SH-SY5Y (cell line): ENCODE measurements at regions not wholly inside any gene's neighbourhood (a gene's known extent, or its start where the extent isn't known, plus 50 kb on each side); places are given as distances from the start of the nearest gene placed in this dataset.
A peak's percentile ranks its signal among the peaks of the same experiment; 100 is the strongest.

ENCODE experiments used
- GATA2 ChIP-seq: IDR thresholded peaks from 2 replicates; pipeline ENCODE4 v1.6.1; 2011; ENCODE audit warnings: mild to moderate bottlenecking, low read depth, low read length
- GATA3 ChIP-seq: IDR thresholded peaks from 2 replicates; pipeline ENCODE4 v1.6.1; 2011; ENCODE audit warnings: low read depth, mild to moderate bottlenecking, low read length, moderate library complexity

DNA sequence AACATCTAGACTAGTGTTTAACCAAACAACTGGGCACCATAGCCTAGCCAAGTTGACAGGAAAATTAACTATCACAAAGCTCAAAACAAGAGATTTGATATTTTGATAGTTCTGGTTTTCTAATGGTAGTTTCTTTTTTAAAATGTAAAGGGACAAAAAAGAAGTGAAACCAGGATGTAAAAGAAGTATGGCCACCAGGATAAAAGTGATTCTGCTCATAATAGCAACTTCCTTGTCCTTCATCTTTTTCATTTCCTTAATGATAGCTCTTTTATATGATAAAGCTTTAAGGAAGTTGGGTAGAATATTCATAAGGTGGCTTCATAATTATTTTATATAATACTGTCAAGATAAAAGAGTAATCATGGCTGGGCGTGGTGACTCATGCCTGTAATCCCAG, 139.1 kb downstream of the BASP1 start:
- TF ChIP-seq GATA3: no peak
- no peak for TF ChIP-seq GATA2

DNA sequence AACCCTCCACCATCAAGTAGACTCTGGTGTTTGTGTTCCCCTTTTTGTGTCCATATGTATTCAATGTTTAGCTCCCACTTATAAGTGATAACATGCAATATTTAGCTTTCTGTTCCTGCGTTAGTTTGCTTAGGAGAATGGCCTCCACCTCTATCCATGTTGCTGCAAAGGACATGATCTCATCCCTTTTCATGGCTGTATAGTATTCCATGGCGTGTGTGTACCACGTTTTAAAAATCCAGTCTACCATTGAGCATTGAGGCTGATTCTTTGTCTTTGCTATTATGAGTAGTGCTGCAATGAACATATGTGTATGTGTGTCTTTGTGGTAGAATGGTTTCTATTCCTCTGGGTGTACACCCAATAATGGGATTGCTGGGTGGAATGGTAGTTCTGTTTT, 140.1 kb downstream of the BASP1 start:
- TF ChIP-seq GATA2 (no peak), GATA3 (no peak)

DNA sequence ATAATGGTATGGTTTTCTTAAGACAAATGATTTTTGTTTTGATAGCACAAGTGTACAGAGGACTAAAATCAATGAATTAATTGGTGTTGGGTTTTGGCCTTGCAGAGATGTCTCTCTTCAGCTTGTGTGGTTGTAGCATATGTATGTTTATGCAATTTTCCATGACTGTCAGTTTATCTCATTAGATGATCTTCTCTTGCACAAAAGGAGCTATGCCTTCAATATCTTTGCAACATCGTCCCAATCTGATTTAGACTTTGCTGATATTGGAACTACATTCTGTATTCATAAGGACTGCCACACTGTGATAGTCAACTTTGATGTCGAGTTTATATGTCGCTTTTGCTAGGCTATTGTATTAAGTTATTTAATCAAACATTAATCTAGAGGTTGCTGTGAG, 140.0 kb upstream of the TAF11L2 start:
- TF ChIP-seq GATA3 (no peak), GATA2 (no peak)

DNA sequence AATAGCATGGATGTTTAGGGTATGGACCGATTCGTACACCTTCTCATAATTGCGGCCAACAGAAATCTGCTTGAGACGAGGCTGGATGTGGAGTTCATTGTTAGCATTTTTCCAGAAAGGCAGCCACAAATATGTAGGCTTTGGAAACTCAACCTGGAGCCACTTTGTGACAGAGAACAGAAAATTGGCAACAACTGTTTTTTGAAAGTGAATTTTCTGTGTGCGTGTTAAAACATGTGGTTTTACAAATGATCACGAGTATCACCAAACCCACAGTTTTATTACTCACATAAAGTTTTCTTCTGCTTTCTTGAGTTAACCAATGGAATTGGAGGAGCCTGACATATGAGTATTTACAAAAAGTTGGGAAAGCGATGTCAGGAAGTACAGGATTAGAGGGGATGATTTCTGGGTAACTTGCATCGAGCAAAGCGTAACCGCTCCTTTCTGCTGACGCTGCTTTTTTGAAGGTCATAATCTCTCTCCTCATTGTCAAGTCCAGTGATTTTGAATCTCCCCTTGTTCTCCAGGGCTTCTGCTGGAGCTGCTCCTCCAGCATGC, 138.5 kb upstream of the TAF11L2 start:
- no peak for TF ChIP-seq GATA3
- no peak for TF ChIP-seq GATA2

DNA sequence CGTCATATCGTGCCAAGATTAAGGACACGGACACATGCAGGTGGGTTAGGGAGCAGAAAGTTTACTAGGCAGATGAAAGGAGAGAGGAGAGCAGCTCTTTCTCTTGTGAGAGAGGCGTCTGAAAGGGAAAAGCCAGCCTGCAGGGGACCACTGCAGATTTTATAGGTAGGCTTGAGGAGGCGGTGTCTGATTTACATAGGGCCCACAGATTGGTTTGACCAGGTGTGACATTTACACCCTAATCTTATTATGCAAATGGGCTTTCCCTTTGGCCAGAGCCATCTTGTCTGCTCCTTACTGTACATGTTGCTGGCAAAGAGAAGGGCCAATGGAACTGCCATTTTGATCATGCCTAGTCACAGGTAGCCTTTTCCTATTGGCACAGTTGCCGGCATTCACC, 137.2 kb upstream of the TAF11L2 start:
- no peak for TF ChIP-seq GATA3
- no peak for TF ChIP-seq GATA2

DNA sequence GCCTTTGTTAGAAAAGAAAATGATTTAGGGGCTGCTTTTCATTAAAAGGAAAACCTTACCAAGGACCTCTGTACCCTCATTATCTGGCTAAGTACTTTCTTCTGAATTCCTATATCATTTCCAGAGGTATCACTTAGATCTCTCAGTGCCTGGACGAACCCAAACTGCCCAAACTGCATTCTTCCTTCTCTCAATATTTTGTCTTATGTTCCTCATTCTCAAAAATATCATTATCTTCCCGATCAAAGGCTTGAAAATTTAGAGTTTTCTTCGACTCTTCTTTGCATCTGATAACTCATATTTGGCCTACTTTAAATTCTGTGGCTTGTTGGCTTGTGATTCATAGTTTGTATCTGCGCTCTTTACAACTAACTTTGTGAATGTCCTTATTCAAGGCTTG, 136.7 kb upstream of the TAF11L2 start:
- no peak for TF ChIP-seq GATA2
- no peak for TF ChIP-seq GATA3

DNA sequence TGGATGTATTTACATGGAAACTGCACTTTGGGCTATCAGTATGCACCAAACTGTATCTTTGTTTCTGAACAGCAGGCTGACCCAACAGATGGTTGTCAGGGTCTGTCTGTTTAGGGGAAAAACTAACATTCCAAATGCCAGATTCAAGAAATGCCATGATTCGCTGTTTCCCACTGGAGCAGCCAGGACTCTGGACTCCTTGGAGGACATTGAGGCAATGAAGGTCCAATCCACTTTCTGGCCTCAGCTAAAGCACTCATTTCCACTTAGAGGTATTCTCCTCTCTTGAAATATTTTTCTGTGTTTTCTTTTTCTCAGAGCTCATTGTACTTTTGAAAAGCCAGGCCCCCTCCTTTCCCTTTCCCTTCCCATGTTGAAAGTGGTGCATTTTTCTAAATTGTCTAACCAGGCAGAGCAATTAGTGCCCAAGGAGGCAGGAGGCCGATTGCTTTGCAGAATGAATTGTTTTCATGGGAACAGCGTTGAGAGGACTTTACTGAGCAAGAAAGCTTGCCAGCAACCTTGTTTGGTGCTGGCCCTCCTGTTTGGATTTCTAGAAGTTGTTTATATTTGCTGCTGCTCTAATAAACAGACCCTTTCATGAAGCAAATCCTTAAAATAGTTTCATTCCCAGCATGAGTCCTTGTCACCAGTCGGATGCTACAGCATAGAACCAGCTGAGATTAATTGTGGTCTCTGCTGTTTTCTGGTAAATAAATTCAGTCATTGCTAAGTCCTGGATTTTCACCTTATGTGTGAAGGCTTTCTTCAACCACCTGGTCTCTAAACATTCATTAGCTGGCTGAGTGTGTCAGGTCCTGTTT, 132.8 kb upstream of the TAF11L2 start:
- TF ChIP-seq GATA2 (no peak), GATA3 (no peak)

DNA sequence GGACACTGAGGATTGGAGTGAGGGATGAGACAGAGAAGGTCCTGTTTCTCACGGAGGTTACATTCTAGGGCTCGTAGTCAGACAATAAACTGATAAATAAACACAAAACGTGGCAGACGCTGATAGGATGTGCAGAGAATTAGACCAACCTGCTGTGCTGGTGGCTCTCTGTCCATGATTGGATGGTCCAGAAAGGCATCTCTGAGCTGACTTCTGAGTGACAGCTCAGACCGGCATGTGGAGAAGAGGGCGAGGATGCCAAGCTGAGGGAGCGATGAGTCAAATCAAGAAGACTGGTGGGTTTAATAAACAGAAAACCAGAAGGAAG, 132.3 kb upstream of the TAF11L2 start:
- no peak for TF ChIP-seq GATA2
- no peak for TF ChIP-seq GATA3

DNA sequence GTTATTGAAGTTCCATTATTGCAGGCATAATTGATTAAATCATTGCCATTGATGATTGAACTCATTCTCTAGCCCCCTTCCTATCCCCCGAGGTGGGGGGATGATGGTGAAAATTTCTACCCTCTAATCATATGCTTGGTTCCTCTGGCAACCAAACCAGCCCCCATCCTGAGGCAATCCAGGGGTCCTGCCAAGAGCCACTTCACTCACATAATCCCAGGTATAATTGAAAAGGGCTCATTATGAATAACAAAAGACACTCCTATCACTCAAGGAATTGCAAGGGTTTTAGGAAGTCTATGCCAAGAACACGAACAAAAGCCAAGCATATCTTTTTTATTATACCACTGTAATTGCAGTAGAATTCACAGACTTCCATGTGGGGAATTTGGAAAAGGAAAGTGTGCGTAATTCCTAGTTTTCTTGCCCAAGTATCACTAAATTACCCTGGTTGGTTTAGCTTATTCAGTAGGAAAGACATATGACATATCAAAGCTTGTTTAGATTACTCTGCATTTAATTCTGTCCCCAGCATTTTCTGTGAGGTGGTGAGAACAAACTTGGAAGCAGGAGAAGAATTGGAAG, 130.7 kb upstream of the TAF11L2 start:
- TF ChIP-seq GATA3: no peak
- no peak for TF ChIP-seq GATA2

DNA sequence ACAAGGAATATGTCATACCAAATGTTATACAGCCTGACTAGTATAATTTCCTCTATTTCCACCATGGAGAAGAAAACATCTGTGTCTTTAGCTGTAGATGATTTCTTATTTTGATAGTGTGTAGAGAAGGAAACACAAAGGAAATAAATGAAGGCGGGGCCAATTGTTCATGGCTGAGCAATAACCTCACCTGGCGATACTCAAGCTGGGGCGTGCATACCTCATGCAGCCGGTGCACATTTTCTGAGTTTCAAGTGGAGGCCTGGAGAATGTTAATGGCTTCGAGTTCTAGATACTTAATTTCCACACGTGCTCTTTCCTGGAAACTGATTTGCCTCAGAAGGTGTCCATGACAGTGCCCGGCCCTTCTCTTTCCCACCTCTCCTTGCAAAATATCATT, 127.4 kb upstream of the TAF11L2 start:
- TF ChIP-seq GATA3: no peak
- TF ChIP-seq GATA2: no peak

DNA sequence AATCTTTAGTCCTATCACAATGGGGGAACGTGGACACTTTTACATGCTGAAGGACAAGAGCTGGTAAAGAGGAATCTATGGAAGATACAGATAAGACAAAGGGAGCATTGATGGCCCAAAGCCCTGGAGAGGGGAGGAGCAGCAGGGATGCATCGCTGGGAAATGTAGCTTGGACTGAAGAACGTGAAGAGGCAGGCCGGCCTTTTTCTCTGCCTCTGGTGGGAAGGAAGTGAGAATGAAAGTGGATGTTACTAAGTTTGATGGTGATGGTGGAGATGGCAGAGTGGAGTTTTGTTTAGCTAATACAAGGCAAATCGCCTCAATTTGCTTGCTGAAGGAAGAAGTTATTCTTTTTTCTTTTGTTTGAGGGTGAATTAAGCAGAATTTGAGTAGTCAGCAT, 124.6 kb upstream of the TAF11L2 start:
- TF ChIP-seq GATA2 (no peak), GATA3 (no peak)

DNA sequence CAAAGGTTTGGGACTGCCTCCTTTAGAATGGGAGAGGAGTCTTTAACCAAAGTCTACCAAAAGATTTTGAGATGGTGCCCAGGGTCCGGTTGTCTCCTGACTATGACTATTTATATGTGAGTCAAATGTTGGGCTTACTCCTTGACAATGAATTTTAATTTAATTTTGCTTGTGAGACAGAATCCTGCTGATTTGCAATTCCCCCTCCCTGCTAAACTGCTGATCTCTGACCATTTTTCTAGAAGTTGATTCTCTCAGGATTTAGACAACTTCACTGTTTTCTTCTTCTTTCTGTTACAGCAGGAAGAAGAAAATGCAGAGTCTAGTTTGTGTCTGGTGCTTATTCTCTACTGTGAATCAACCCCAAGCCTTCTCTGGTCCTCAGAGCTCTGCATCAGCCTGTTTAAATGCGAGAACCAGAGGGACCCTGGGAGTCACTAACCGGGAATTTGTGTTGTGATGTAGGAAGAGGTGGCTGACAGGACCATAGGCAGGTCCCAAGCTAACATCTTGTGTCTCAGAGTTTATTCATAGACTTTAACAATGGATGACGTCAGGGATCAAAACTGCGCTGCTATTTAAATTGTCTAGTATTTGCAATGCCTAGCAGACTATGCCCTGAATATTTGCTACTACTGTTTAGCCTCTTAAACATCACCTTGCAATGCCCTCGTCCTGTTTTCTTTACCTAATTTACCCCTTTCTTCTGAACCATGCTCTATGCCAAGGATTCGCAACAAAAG, 124.0 kb upstream of the TAF11L2 start:
- TF ChIP-seq GATA3 (no peak), GATA2 (no peak)

DNA sequence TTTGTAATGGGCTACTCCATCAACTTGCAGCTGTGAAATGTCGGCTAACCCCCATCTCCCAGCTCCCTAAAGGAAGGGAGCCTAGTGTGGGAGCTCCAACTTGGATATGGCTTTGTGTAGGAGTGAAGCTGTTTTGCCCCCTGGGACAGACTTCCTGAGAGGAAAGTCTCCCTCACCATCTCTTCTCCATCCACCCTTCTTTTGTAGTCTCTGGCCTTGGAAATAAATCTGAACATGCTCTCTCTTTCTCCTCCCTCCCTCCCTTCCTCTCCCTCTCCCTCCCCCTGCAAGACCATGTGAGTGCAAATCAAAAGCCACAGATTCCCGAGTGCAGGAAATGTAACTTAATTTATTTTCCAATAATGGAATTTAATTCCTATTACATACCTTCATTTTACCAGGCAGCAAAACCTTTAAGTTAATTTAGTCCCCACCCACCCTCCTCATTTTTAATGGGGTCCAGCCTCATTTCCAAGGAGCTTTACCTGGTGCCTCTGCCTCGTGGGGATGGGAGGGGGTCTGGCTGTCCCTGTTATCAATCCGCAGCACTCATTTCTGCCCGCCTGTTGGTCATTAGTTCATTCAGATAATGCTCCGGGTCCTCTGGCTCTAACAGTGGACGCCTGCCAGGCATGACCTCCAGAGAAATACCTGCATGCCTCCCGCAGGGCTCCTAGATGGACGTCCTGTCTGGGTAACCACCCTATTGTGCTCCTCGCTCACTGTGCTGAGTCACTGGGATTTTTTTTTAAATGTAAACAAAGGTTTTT, 122.9 kb upstream of the TAF11L2 start:
- TF ChIP-seq GATA2: 0 out of 2 replicates have a peak, but pooled peaks have one; percentile 28
- TF ChIP-seq GATA3: no peak

DNA sequence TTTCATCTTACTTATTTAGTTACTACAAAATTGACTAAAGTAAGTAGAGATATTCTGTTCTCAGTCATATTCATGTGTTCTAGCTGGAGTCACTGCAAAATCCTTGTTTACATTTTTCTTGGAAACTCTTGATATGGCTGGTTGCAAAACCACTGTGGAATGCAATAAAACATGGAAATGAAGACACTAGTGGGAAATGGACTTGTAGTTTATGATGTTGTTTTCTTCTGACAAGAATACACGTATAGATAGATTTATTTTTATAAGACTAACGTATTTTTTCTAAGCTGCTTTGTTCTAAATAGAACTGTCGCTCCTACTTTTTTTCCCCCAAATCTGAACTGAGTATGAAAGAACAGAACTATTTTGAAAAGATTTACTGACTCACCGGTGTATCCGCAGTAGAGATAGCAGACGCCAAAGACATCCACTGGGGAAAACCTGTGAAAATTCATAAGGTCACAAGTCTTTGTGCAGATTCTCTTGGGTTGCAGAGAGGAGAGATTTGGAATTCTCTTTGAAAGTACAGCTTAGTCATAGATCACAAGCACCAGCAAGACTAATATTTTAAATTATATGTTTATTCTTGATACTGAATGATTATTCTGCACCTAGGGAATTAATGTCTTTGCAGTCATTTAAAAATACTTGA, 119.6 kb upstream of the TAF11L2 start:
- TF ChIP-seq GATA2 (no peak), GATA3 (no peak)
